ENCODE measurements at regions not wholly inside any gene's neighbourhood (a gene's known extent, or its start where the extent isn't known, plus 50 kb on each side); places are given as distances from the start of the nearest gene placed in this dataset.
A peak's percentile ranks its signal among the peaks of the same experiment; 100 is the strongest.

DNA sequence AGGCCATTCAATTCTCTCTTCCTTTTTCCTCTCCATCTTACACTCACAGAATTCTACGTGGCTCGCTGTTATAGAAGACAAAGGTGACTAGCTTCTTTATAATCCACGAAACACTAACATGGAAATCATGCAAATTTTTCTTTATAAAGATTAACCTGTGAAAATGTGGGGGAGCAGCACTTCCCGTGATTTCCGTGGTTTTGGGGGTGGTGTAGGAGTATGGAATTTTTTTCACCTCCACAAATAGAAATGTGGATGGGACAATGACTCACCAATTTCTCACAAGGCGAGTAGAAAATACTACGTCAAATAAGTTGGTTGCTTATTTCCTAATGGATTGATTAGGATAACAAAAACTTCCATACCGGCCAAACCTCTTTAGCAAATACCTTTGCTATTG lies 719.2 kb upstream of the TENM3 start:
- DNase-seq (ENCODE audit: low spot score in 2 of 2) = no peak
- Histone ChIP-seq H3K27me3 (no peaks in the 10 kb centered on the region), H3K4me1 (no peaks in the 10 kb centered on the region), H3K4me3 (no peak overlapping the region), H3K36me3 (no peaks in the 10 kb centered on the region), H3K9me3 (no peaks in the 10 kb centered on the region), H3K27ac (no peak overlapping the region)
- TF ChIP-seq POLR2AphosphoS5 (IDR thresholded peaks at IDR 0.05) = no peak
- TF ChIP-seq EP300 (IDR thresholded peaks at IDR 0.05) = no peak
- WGBS = 75% methylated on average over 8 of the region's 8 CpGs

DNA sequence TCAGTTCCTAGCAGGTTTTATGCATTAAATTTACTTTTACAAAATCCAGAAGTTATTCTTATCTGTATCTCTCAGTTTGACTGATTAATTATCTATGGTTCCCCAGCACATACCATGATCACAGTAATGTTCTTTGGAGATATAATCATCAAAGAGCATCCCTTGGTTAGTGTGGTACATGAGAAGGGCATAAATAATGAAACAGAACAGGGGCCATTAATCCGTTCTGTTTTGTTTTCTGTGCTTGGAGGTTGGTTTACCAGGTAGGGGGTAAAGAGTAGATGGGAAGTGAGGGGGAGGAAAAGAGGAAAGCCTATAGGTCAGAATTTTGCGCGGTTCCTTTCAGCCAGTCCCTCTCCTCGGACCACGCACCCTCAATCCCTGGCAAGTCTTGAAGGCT lies 718.7 kb upstream of the TENM3 start:
- TF ChIP-seq POLR2A (IDR thresholded peaks at IDR 0.05) (no peak), POLR2AphosphoS5 (IDR thresholded peaks at IDR 0.05) (no peak), EP300 (IDR thresholded peaks at IDR 0.05) (no peak)
- TF ChIP-seq, protein P1, sequence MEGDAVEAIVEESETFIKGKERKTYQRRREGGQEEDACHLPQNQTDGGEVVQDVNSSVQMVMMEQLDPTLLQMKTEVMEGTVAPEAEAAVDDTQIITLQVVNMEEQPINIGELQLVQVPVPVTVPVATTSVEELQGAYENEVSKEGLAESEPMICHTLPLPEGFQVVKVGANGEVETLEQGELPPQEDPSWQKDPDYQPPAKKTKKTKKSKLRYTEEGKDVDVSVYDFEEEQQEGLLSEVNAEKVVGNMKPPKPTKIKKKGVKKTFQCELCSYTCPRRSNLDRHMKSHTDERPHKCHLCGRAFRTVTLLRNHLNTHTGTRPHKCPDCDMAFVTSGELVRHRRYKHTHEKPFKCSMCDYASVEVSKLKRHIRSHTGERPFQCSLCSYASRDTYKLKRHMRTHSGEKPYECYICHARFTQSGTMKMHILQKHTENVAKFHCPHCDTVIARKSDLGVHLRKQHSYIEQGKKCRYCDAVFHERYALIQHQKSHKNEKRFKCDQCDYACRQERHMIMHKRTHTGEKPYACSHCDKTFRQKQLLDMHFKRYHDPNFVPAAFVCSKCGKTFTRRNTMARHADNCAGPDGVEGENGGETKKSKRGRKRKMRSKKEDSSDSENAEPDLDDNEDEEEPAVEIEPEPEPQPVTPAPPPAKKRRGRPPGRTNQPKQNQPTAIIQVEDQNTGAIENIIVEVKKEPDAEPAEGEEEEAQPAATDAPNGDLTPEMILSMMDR (IDR thresholded peaks at IDR 0.05) = no peak
- WGBS = 62% methylated on average over 5 of the region's 5 CpGs
- H3K4me1 ChIP-seq = no peaks in the 10 kb centered on the region

DNA sequence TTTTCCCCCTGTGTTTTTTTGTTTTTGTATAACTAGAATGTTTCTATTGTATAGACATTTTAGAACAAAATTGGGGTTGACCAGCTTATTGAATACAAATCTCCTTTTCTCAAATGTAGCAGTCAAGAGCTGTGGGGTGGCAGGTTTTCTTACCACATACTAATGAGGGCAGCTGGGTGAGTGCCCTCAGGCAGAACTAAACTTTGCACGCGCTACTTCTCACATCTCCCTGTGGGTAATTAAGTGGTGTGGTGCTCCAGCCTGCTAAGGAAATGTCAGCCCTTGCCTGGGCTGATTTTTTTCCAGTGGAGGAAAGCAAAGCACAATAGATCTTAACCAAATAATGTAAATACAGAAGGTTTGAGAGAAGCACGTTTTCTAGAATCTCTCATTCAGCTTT lies 717.6 kb upstream of the TENM3 start:
- no peak for DNase-seq (ENCODE audit: low spot score in 2 of 2)

More for the DNA sequence above, 718.7 kb upstream of the TENM3 start:
- H3K4me3 ChIP-seq = no peak overlapping the region
- no peak overlapping the region for H3K27ac ChIP-seq
- H3K9me3 ChIP-seq = no peaks in the 10 kb centered on the region
- DNase-seq (ENCODE audit: low spot score in 2 of 2) = no peak
- H3K36me3 ChIP-seq = no peaks in the 10 kb centered on the region
- no peaks in the 10 kb centered on the region for H3K27me3 ChIP-seq

DNA sequence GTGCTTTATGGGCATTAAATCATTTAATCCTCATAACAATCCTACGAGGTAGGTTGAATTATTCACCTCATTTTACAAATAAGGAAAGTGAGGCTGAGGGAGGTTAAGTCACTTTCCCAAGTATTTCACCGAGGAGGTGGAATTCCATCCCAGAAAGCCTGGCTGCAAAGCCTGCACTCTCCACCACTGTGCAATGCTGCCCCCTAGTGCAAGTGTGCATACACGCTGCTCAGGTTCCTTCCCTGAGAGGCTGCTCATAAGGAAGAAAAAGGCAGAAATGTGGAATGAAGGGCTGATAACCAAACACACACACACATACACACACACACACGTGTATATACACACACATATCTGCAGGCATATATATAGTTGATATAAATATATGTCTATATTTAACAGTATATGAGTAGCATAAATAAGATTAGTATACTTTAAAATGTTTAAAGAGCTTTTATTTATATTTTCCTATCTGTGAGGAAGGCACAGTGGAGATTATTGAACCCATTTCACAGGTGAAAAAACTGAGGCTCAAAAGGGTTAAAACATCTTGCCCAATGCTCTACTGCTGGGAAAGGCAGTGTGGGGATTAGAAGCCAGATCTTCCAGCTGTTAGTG lies 714.5 kb upstream of the TENM3 start:
- Histone ChIP-seq H3K36me3 (no peaks in the 10 kb centered on the region), H3K27ac (no peak overlapping the region), H3K4me1 (no peaks in the 10 kb centered on the region), H3K27me3 (no peaks in the 10 kb centered on the region), H3K9me3 (no peaks in the 10 kb centered on the region), H3K4me3 (no peak overlapping the region)
- DNase-seq (ENCODE audit: low spot score in 2 of 2) = no peak
- TF ChIP-seq EP300 (IDR thresholded peaks at IDR 0.05) = no peak
- TF ChIP-seq, protein P1 (IDR thresholded peaks at IDR 0.05) = peak; percentile 26 to 60
- WGBS = 3% methylated on average over 4 of the region's 4 CpGs

More for the DNA sequence above, 717.6 kb upstream of the TENM3 start:
- Histone ChIP-seq H3K27me3 (no peaks in the 10 kb centered on the region), H3K9me3 (no peaks in the 10 kb centered on the region), H3K36me3 (no peaks in the 10 kb centered on the region), H3K4me3 (no peak overlapping the region), H3K27ac (no peak overlapping the region), H3K4me1 (no peaks in the 10 kb centered on the region)
- WGBS = 36% methylated on average over 3 of the region's 3 CpGs
- TF ChIP-seq, protein P1 (IDR thresholded peaks at IDR 0.05) = no peak
- TF ChIP-seq POLR2AphosphoS5 (IDR thresholded peaks at IDR 0.05) (no peak), EP300 (IDR thresholded peaks at IDR 0.05) (no peak), POLR2A (IDR thresholded peaks at IDR 0.05) (no peak)

DNA sequence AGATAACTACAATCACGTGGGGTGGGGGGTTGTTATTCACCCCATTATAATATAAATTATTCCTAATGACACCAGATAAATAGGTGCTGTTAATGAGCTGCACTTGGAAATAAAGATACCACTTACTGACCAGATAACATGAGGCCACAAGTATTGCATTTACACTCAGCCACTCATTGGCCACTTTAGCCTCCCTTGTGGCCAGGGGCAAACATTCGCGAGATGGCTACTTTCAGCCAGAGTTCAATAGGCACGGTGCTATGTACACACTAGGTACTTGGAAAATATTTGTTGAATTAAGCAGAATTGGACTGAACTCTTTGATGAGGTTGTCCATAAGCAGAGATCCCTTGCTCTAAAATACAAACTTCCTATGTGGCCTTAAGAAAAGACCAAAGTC lies 713.7 kb upstream of the TENM3 start:
- Histone ChIP-seq H3K4me1 (no peaks in the 10 kb centered on the region), H3K4me3 (no peak overlapping the region), H3K27me3 (no peaks in the 10 kb centered on the region), H3K36me3 (no peaks in the 10 kb centered on the region), H3K9me3 (no peaks in the 10 kb centered on the region), H3K27ac (no peak overlapping the region)
- WGBS = 56% methylated on average over 4 of the region's 4 CpGs
- no peak for DNase-seq (ENCODE audit: low spot score in 2 of 2)
- TF ChIP-seq, protein P1 (IDR thresholded peaks at IDR 0.05) = no peak
- TF ChIP-seq POLR2AphosphoS5 (IDR thresholded peaks at IDR 0.05) = no peak

DNA sequence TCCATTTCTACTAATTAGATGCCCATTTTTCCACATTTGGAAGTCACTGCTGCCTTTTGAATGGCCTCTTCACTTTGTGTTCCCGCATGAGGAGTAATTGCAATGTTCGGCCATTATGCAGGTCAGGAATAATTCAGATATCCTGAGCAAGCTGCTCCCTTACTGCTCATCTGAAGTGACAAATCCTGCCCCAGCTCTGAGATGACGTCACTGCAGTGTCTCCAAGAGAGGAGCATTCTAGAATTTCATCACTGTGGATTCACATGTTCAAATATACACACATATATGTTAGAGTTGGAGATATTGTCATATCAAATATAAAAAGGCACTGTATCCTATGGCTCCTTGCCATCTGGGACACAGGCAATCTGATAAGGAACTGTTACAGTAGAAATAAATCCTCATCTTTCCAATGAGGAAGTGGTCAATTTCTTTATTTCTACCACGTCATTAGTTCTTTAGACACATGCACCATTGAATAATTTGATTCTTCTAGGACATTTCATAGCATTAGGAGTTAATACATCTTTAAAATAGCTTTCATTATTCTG lies 706.9 kb upstream of the TENM3 start:
- Histone ChIP-seq H3K9me3 (no peaks in the 10 kb centered on the region), H3K27ac (no peak overlapping the region), H3K4me3 (no peak overlapping the region), H3K4me1 (no peaks in the 10 kb centered on the region), H3K36me3 (no peaks in the 10 kb centered on the region), H3K27me3 (no peaks in the 10 kb centered on the region)
- no peak for DNase-seq (ENCODE audit: low spot score in 2 of 2)
- TF ChIP-seq POLR2A (IDR thresholded peaks at IDR 0.05) (no peak), POLR2AphosphoS5 (IDR thresholded peaks at IDR 0.05) (no peak), EP300 (IDR thresholded peaks at IDR 0.05) (no peak)
- TF ChIP-seq, protein P1 (IDR thresholded peaks at IDR 0.05) = no peak
- WGBS = 77% methylated on average over 4 of the region's 4 CpGs
